Neural cell (in vitro differentiated cells): ENCODE measurements at regions not wholly inside any gene's neighbourhood (a gene's known extent, or its start where the extent isn't known, plus 50 kb on each side); places are given as distances from the start of the nearest gene placed in this dataset.

Experiments used
- H2AFZ ChIP-seq: fragments of 200-600, 300-800 bp; sonication (generic), shearing (Covaris generic); 2 replicates; pipeline ENCODE4 v1.6.0; 2014; ENCODE audit warnings: low read depth, mild to moderate bottlenecking, antibody characterized with exemption, low read length, moderate library complexity
- H3F3A ChIP-seq: fragments of 200-600 bp; shearing (Covaris generic); 2 replicates; pipeline ENCODE4 v1.6.1; 2016; ENCODE audit warnings: mild to moderate bottlenecking, moderate library complexity, mixed read lengths, antibody characterized with exemption, low read length; ENCODE audit not compliant: insufficient read depth, poor library complexity, severe bottlenecking
- H3K27ac ChIP-seq: fragments of 200-600, 300-800 bp; sonication (generic), shearing (Covaris generic); 2 replicates; pipeline ENCODE4 v1.5.1; 2014; ENCODE audit warnings: mild to moderate bottlenecking, low read length, moderate library complexity
- H3K27me3 ChIP-seq: fragments of 300-800, 200-600 bp; sonication (generic), shearing (Covaris generic); 2 replicates; pipeline ENCODE4 v1.6.0; 2014; ENCODE audit warnings: mild to moderate bottlenecking, low read depth, low read length, moderate library complexity; ENCODE audit not compliant: insufficient read depth
- H3K36me3 ChIP-seq: fragments of 300-800, 200-600 bp; sonication (generic), shearing (Covaris generic); 2 replicates; pipeline ENCODE4 v1.5.1; 2014; ENCODE audit warnings: mild to moderate bottlenecking, antibody characterized with exemption, low read length, moderate library complexity; ENCODE audit not compliant: insufficient read depth
- H3K4me2 ChIP-seq: fragments of 300-800, 200-600 bp; sonication (generic), shearing (Covaris generic); 2 replicates; pipeline ENCODE4 v1.6.0; 2014; ENCODE audit warnings: mild to moderate bottlenecking, low read length
- H3K4me3 ChIP-seq: fragments of 300-800, 200-600 bp; sonication (generic), shearing (Covaris generic); 2 replicates; pipeline ENCODE4 v1.5.1; 2014; ENCODE audit warnings: mild to moderate bottlenecking, low read length, moderate library complexity
- H3K79me2 ChIP-seq: fragments of 200-600 bp; shearing (Covaris generic); replicated peaks from 2 replicates; pipeline ENCODE4 v1.6.0; 2014; ENCODE audit warnings: mild to moderate bottlenecking, low read length, moderate library complexity; ENCODE audit not compliant: insufficient read depth
- H3K9ac ChIP-seq: fragments of 300-800, 200-600 bp; sonication (generic), shearing (Covaris generic); 2 replicates; pipeline ENCODE4 v1.6.1; 2016; ENCODE audit warnings: mild to moderate bottlenecking, low read length, mixed read lengths
- H3K9me2 ChIP-seq: fragments of 200-600 bp; shearing (Covaris generic); 2 replicates; pipeline ENCODE4 v1.6.1; 2016; ENCODE audit warnings: mild to moderate bottlenecking, low read length, mixed read lengths; ENCODE audit not compliant: insufficient read depth
- H3K9me3 ChIP-seq: fragments of 200-600, 300-800 bp; sonication (generic), shearing (Covaris generic); 2 replicates; pipeline ENCODE4 v1.6.1; 2016; ENCODE audit warnings: mild to moderate bottlenecking, mixed run types, low read length, moderate library complexity, mixed read lengths
- H4K20me1 ChIP-seq: fragments of 200-600 bp; shearing (Covaris generic); 2 replicates; pipeline ENCODE4 v1.6.1; 2016; ENCODE audit warnings: mild to moderate bottlenecking, mixed run types; ENCODE audit not compliant: insufficient read depth
- CTCF ChIP-seq: fragments of 450-650 bp; IDR thresholded peaks from 2 replicates; pipeline ENCODE4 v1.5.1; 2014; ENCODE audit warnings: antibody characterized with exemption, mild to moderate bottlenecking, moderate library complexity; ENCODE audit not compliant: poor library complexity, severe bottlenecking
- EP300 ChIP-seq: fragments of 450-650 bp; conservative IDR thresholded peaks from 2 replicates; pipeline ENCODE4 v1.6.1; 2014; ENCODE audit warnings: antibody characterized with exemption, mild to moderate bottlenecking, moderate library complexity; ENCODE audit not compliant: poor library complexity, severe bottlenecking
- EZH2 ChIP-seq: fragments of 200-600, 300-800 bp; shearing (Covaris generic), sonication (generic); IDR thresholded peaks from 2 replicates; pipeline ENCODE4 v1.6.1; 2014; ENCODE audit warnings: antibody characterized with exemption, low read length, borderline replicate concordance, mild to moderate bottlenecking; ENCODE audit not compliant: insufficient read depth, poor library complexity, severe bottlenecking
- MXI1 ChIP-seq: fragments of 450-650 bp; conservative IDR thresholded peaks from 2 replicates; pipeline ENCODE4 v1.6.1; 2014; ENCODE audit warnings: antibody characterized with exemption, mild to moderate bottlenecking; ENCODE audit not compliant: poor library complexity, severe bottlenecking
- POLR2AphosphoS5 ChIP-seq: IDR thresholded peaks from 2 replicates; pipeline ENCODE4 v1.6.1; 2012
- RAD21 ChIP-seq: fragments of 450-650 bp; conservative IDR thresholded peaks from 2 replicates; pipeline ENCODE4 v1.6.1; 2014; ENCODE audit warnings: antibody characterized with exemption, mild to moderate bottlenecking, moderate library complexity
- REST ChIP-seq: IDR thresholded peaks from 2 replicates; pipeline ENCODE4 v1.6.1; 2012; ENCODE audit warnings: borderline replicate concordance
- SMC3 ChIP-seq: fragments of 450-650 bp; conservative IDR thresholded peaks from 2 replicates; pipeline ENCODE4 v1.6.1; 2014; ENCODE audit warnings: antibody characterized with exemption, mild to moderate bottlenecking, moderate library complexity; ENCODE audit not compliant: poor library complexity
- TAF1 ChIP-seq: IDR thresholded peaks from 2 replicates; pipeline ENCODE4 v1.6.1; 2012; ENCODE audit warnings: low read depth

- Histone ChIP-seq H2AFZ (no peak overlapping the region), H3K9me2 (no peaks in the 10 kb centered on the region), H3K4me2 (no peak overlapping the region), H4K20me1 (no peaks in the 10 kb centered on the region), H3K27ac (no peak overlapping the region), H3K9me3 (no peaks in the 10 kb centered on the region), H3K36me3 (no peaks in the 10 kb centered on the region), H3K4me3 (no peak overlapping the region), H3F3A (no peaks in the 10 kb centered on the region), H3K27me3 (no peaks in the 10 kb centered on the region), H3K9ac (no peak overlapping the region), H3K79me2 (no peaks in the 10 kb centered on the region)
- no peak for TF ChIP-seq CTCF
- TF ChIP-seq MXI1: no peak
- TF ChIP-seq EZH2: no peak
- no peak for TF ChIP-seq SMC3
- no peak for TF ChIP-seq RAD21
- TF ChIP-seq POLR2AphosphoS5: no peak
- TF ChIP-seq EP300: no peak
- TF ChIP-seq REST: no peak
- TF ChIP-seq TAF1: no peak
Measured at GRCh38 chr9:90999425-91000397, 198.1 kb downstream of the SYK start.

GRCh38 chr9:91001146-91001611 lies 199.6 kb downstream of the SYK start:
- H2AFZ ChIP-seq: no peak overlapping the region
- no peak overlapping the region for H3K4me3 ChIP-seq
- no peak for TF ChIP-seq REST
- TF ChIP-seq CTCF: no peak
- no peak for TF ChIP-seq POLR2AphosphoS5
- TF ChIP-seq TAF1: no peak
- TF ChIP-seq SMC3: no peak
- TF ChIP-seq EZH2: no peak
- no peak for TF ChIP-seq EP300
- no peak for TF ChIP-seq RAD21
- no peak for TF ChIP-seq MXI1
- H3K27ac ChIP-seq: no peak overlapping the region
- H3K36me3 ChIP-seq: no peaks in the 10 kb centered on the region
- no peaks in the 10 kb centered on the region for H3K9me2 ChIP-seq
- H3K9ac ChIP-seq: no peak overlapping the region
- H3K4me2 ChIP-seq: no peak overlapping the region
- no peaks in the 10 kb centered on the region for H4K20me1 ChIP-seq
- no peaks in the 10 kb centered on the region for H3F3A ChIP-seq
- H3K9me3 ChIP-seq: no peaks in the 10 kb centered on the region
- H3K79me2 ChIP-seq: no peaks in the 10 kb centered on the region
- no peaks in the 10 kb centered on the region for H3K27me3 ChIP-seq
